SU-DHL-6 (cell line): ENCODE measurements at regions not wholly inside any gene's neighbourhood (a gene's known extent, or its start where the extent isn't known, plus 50 kb on each side); places are given as distances from the start of the nearest gene placed in this dataset.
"Not testable (repeated sequence)": the region's sequence is repeated elsewhere in the genome, so short reads cannot be mapped to it uniquely, and the experiment has no call there.

Source experiments
- H2AFZ ChIP-seq: fragments of 200-600 bp; sonication (generic); 2 replicates; pipeline ENCODE4 v1.6.1; 2014; ENCODE audit warnings: low read depth, mild to moderate bottlenecking, moderate library complexity, mixed read lengths, antibody characterized with exemption, low read length; ENCODE audit not compliant: severe bottlenecking
- H3F3A ChIP-seq: fragments of 200-600 bp; shearing (Covaris generic); 2 replicates; pipeline ENCODE4 v1.6.0; 2016; ENCODE audit warnings: antibody characterized with exemption, mild to moderate bottlenecking; ENCODE audit not compliant: insufficient read depth
- H3K27ac ChIP-seq: fragments of 200-600 bp; sonication (generic); 2 replicates; pipeline ENCODE4 v1.5.1; 2016; ENCODE audit warnings: low read depth, mild to moderate bottlenecking, low read length, moderate library complexity, mixed read lengths
- H3K27me3 ChIP-seq: fragments of 200-600 bp; sonication (generic), shearing (Covaris generic); 2 replicates; pipeline ENCODE4 v1.6.0; 2014; ENCODE audit warnings: mild to moderate bottlenecking, low read length
- H3K36me3 ChIP-seq: fragments of 200-600 bp; sonication (generic); 2 replicates; pipeline ENCODE4 v1.6.1; 2014; ENCODE audit warnings: mild to moderate bottlenecking, low read length, mixed read lengths
- H3K4me2 ChIP-seq: fragments of 300-600, 200-600 bp; shearing (Covaris generic), sonication (generic); 2 replicates; pipeline ENCODE4 v1.6.0; 2014; ENCODE audit warnings: low read length, low read depth, mild to moderate bottlenecking; ENCODE audit not compliant: poor library complexity, severe bottlenecking
- H3K4me3 ChIP-seq: fragments of 200-600 bp; sonication (generic); 2 replicates; pipeline ENCODE4 v1.5.1; 2014; ENCODE audit warnings: antibody characterized with exemption, low read length, mild to moderate bottlenecking, mixed read lengths; ENCODE audit not compliant: insufficient read depth, poor library complexity, severe bottlenecking
- H3K79me2 ChIP-seq: fragments of 200-600 bp; sonication (generic); 2 replicates; pipeline ENCODE4 v1.6.1; 2014; ENCODE audit warnings: mild to moderate bottlenecking, low read length, moderate library complexity; ENCODE audit not compliant: insufficient read depth
- H3K9ac ChIP-seq: fragments of 200-600 bp; sonication (generic); 2 replicates; pipeline ENCODE4 v1.7.0; 2014; ENCODE audit warnings: mild to moderate bottlenecking, low read length
- H3K9me2 ChIP-seq: fragments of 200-600 bp; sonication (generic); replicated peaks from 2 replicates; pipeline ENCODE4 v1.6.1; 2014; ENCODE audit warnings: low read length; ENCODE audit not compliant: insufficient read depth
- H3K9me3 ChIP-seq: fragments of 200-600 bp; sonication (generic); 2 replicates; pipeline ENCODE4 v1.6.1; 2014; ENCODE audit warnings: low read length, mixed read lengths; ENCODE audit not compliant: insufficient read depth
- H4K20me1 ChIP-seq: fragments of 200-600 bp; sonication (generic); 2 replicates; pipeline ENCODE4 v1.6.1; 2014; ENCODE audit warnings: low read depth, mild to moderate bottlenecking, antibody characterized with exemption, low read length, moderate library complexity, mixed read lengths
- CTCF ChIP-seq: fragments of 200-600 bp; sonication (generic); IDR thresholded peaks from one replicate; pipeline ENCODE4 v1.5.1; 2017; ENCODE audit warnings: antibody characterized with exemption, mild to moderate bottlenecking, low read length, moderate library complexity; ENCODE audit not compliant: insufficient read depth, poor library complexity, severe bottlenecking
- EZH2phosphoT487 ChIP-seq: fragments of 200-600 bp; sonication (generic), shearing (Covaris generic); conservative IDR thresholded peaks from 2 replicates; pipeline ENCODE4 v1.6.1; 2018; ENCODE audit warnings: mild to moderate bottlenecking, antibody characterized with exemption, low read length, moderate library complexity, mixed read lengths

DNA sequence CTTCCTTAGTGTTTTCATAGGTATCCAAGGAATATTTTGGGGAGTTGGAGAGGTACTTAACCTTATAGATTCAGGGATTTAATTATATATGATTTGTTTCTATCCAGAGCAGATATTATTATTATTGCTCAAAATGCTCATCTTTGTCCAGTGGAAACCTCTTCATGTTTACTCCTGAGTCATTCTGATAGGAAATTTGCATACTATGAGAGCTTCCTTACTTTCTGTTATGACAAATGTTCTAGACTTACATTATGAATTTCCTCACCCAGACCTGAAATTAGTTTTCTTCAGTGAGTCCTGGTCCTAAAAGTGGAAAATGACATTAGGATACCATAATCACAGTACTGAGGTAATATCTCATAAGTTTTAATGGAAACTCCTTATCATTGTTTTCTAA lies 57.5 kb upstream of the PLPPR5 start:
- Histone ChIP-seq H3K36me3 (no peaks in the 10 kb centered on the region), H3K9me3 (no peaks in the 10 kb centered on the region), H3K79me2 (no peaks in the 10 kb centered on the region), H3K9ac (no peak overlapping the region), H2AFZ (no peak overlapping the region), H3K4me3 (no peak overlapping the region), H3K27ac (no peak overlapping the region), H3K27me3 (no peaks in the 10 kb centered on the region), H3K9me2 (no peaks in the 10 kb centered on the region), H3F3A (no peaks in the 10 kb centered on the region), H4K20me1 (no peaks in the 10 kb centered on the region), H3K4me2 (no peak overlapping the region)
- TF ChIP-seq EZH2phosphoT487 (no peak), CTCF (no peak)

- Histone ChIP-seq H3K4me2 (no peak overlapping the region), H3K36me3 (no peaks in the 10 kb centered on the region), H3K27me3 (no peaks in the 10 kb centered on the region), H2AFZ (no peak overlapping the region), H4K20me1 (no peaks in the 10 kb centered on the region), H3K79me2 (no peaks in the 10 kb centered on the region), H3K27ac (no peak overlapping the region), H3K9ac (no peak overlapping the region), H3K9me2 (no peaks in the 10 kb centered on the region), H3F3A (no peaks in the 10 kb centered on the region), H3K4me3 (no peak overlapping the region), H3K9me3 (no peaks in the 10 kb centered on the region)
- no peak for TF ChIP-seq EZH2phosphoT487
- no peak for TF ChIP-seq CTCF
Measured at GRCh38 chr1:99069146-99069545, 64.5 kb upstream of the PLPPR5 start.

GRCh38 chr1:99078529-99078928 lies 73.9 kb upstream of the PLPPR5 start:
- not testable (repeated sequence) for H3K4me3 ChIP-seq, H3K9me2 ChIP-seq, H3F3A ChIP-seq, H3K79me2 ChIP-seq, H3K9ac ChIP-seq, H3K9me3 ChIP-seq, H4K20me1 ChIP-seq, H3K36me3 ChIP-seq, H3K27me3 ChIP-seq, H3K4me2 ChIP-seq, H2AFZ ChIP-seq, H3K27ac ChIP-seq

DNA sequence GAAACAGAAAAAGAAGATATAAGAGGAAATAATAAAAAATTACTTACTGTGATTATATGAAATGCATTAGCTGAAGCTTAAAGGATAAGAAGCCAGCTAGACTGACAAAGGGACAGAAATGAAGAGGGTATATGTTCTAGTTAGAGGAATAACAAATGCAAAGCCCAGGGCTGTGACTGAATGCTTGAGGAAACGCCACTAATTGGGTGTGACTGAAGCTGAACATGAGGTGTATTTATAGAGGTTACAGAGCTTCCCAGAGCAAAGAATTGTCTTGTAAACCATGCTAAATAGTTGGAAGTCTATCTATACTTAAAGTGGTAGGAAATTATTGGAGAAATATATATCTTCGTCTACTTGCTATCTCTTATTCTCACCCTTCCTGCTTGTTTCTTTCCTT lies 77.7 kb upstream of the PLPPR5 start:
- TF ChIP-seq CTCF (no peak), EZH2phosphoT487 (no peak)
- no peak overlapping the region for H2AFZ ChIP-seq
- no peak overlapping the region for H3K4me3 ChIP-seq
- H3K9me3 ChIP-seq, result no peaks in the 10 kb centered on the region
- H3K27ac ChIP-seq, result no peak overlapping the region
- H3F3A ChIP-seq, result no peaks in the 10 kb centered on the region
- no peak overlapping the region for H3K9ac ChIP-seq
- H3K36me3 ChIP-seq, result no peaks in the 10 kb centered on the region
- H3K79me2 ChIP-seq, result no peaks in the 10 kb centered on the region
- H3K9me2 ChIP-seq, result no peaks in the 10 kb centered on the region
- no peaks in the 10 kb centered on the region for H3K27me3 ChIP-seq
- H4K20me1 ChIP-seq, result no peaks in the 10 kb centered on the region
- H3K4me2 ChIP-seq, result no peak overlapping the region
